ENCODE measurements at regions not wholly inside any gene's neighbourhood (a gene's known extent, or its start where the extent isn't known, plus 50 kb on each side); places are given as distances from the start of the nearest gene placed in this dataset.

- Histone ChIP-seq H3K27me3 (replicated peaks in 1 of 7) (no peaks in the 10 kb centered on the region), H3K36me3 (no peaks in the 10 kb centered on the region), H3K4me1 (no peaks in the 10 kb centered on the region), H3K4me3 (no peak overlapping the region), H3K9me3 (peaks cover 0 to 6% (median 0%) of the 10 kb centered on the region in 8 donors), H3K27ac (no peak overlapping the region)
- DNase-seq, result no peak
- 77 to 94% (median 88%) methylated on average over 1 of the region's 1 CpG for WGBS, 5 donors
- TF ChIP-seq, protein P1, sequence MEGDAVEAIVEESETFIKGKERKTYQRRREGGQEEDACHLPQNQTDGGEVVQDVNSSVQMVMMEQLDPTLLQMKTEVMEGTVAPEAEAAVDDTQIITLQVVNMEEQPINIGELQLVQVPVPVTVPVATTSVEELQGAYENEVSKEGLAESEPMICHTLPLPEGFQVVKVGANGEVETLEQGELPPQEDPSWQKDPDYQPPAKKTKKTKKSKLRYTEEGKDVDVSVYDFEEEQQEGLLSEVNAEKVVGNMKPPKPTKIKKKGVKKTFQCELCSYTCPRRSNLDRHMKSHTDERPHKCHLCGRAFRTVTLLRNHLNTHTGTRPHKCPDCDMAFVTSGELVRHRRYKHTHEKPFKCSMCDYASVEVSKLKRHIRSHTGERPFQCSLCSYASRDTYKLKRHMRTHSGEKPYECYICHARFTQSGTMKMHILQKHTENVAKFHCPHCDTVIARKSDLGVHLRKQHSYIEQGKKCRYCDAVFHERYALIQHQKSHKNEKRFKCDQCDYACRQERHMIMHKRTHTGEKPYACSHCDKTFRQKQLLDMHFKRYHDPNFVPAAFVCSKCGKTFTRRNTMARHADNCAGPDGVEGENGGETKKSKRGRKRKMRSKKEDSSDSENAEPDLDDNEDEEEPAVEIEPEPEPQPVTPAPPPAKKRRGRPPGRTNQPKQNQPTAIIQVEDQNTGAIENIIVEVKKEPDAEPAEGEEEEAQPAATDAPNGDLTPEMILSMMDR (IDR thresholded peaks at IDR 0.05 in 8 of 11, conservative IDR thresholded peaks at IDR 0.05 in 3 of 11), result no peak
- TF ChIP-seq POLR2AphosphoS5 (IDR thresholded peaks at IDR 0.05), result no peak
- no peak for TF ChIP-seq POLR2A (IDR thresholded peaks at IDR 0.05)
- intact Hi-C loops (cut with DNase I; ENCODE audit: low total_unique reads), result no loop called here
These were observed 597.5 kb upstream of the MEF2C start for GRCh38 chr5:89480406-89481007.

- 83 to 95% (median 93%) methylated on average over 1 of the region's 1 CpG for WGBS, 5 donors
- Histone ChIP-seq H3K4me1 (no peaks in the 10 kb centered on the region), H3K27ac (no peak overlapping the region), H3K27me3 (replicated peaks in 1 of 7) (no peaks in the 10 kb centered on the region), H3K4me3 (no peak overlapping the region), H3K9me3 (peaks cover 0 to 6% (median 0%) of the 10 kb centered on the region in 8 donors), H3K36me3 (no peaks in the 10 kb centered on the region)
- no peak for DNase-seq
- TF ChIP-seq, protein P1 (IDR thresholded peaks at IDR 0.05 in 8 of 11, conservative IDR thresholded peaks at IDR 0.05 in 3 of 11), result no peak
- TF ChIP-seq POLR2AphosphoS5 (IDR thresholded peaks at IDR 0.05) (no peak), POLR2A (IDR thresholded peaks at IDR 0.05) (no peak)
- intact Hi-C loops (cut with DNase I; ENCODE audit: low total_unique reads), result no loop called here
These were observed 595.9 kb upstream of the MEF2C start for GRCh38 chr5:89478851-89479250.

DNA sequence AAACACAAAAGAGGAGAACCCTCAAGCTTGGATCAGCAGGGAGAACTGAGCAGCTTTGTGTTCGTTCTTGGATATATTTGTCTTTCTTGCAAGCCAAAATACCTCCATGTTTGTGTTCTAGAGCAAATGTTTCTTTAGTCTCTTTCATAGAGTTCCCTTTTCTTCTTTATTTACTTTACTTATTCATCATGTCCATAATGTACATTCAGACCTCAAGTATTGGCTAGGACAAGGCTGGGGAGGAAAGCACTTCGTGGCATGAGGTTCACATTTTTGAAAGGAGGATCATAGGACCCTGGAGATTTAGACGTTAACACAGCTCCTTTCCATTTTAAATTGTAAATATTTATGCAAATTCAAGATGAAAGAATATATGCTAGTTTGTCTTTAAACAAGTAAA lies 590.2 kb upstream of the MEF2C start:
- WGBS, 5 donors, result 72 to 90% (median 80%) methylated on average over 3 of the region's 3 CpGs
- Histone ChIP-seq H3K36me3 (no peaks in the 10 kb centered on the region), H3K27ac (no peak overlapping the region), H3K4me3 (no peak overlapping the region), H3K4me1 (no peaks in the 10 kb centered on the region), H3K9me3 (peaks cover 0 to 6% (median 0%) of the 10 kb centered on the region in 8 donors), H3K27me3 (replicated peaks in 1 of 7) (no peaks in the 10 kb centered on the region)
- no peak for DNase-seq
- intact Hi-C loops (cut with DNase I; ENCODE audit: low total_unique reads), result no loop called here
- TF ChIP-seq POLR2AphosphoS5 (IDR thresholded peaks at IDR 0.05) (no peak), POLR2A (IDR thresholded peaks at IDR 0.05) (no peak)
- TF ChIP-seq, protein P1 (IDR thresholded peaks at IDR 0.05 in 8 of 11, conservative IDR thresholded peaks at IDR 0.05 in 3 of 11), result no peak

- intact Hi-C loops (cut with DNase I; ENCODE audit: low total_unique reads), result no loop called here
- no peaks in the 10 kb centered on the region for H3K36me3 ChIP-seq
- no peak overlapping the region for H3K27ac ChIP-seq
- TF ChIP-seq, protein P1 (IDR thresholded peaks at IDR 0.05 in 8 of 11, conservative IDR thresholded peaks at IDR 0.05 in 3 of 11), result no peak
- TF ChIP-seq POLR2AphosphoS5 (IDR thresholded peaks at IDR 0.05) (no peak), POLR2A (IDR thresholded peaks at IDR 0.05) (no peak)
- no peaks in the 10 kb centered on the region for H3K27me3 ChIP-seq (replicated peaks in 1 of 7)
- no peaks in the 10 kb centered on the region for H3K4me1 ChIP-seq
- H3K9me3 ChIP-seq, result no peaks in the 10 kb centered on the region
- H3K4me3 ChIP-seq, result no peak overlapping the region
- DNase-seq, result no peak
- 61 to 83% (median 75%) methylated on average over 1 of the region's 1 CpG for WGBS, 5 donors
These were observed 588.6 kb upstream of the MEF2C start for GRCh38 chr5:89471541-89471940.

Measured in spleen (tissue), 11 donors.